GM18508 (cell line): ENCODE measurements at regions not wholly inside any gene's neighbourhood (a gene's known extent, or its start where the extent isn't known, plus 50 kb on each side); places are given as distances from the start of the nearest gene placed in this dataset.
"Not testable (repeated sequence)": the region's sequence is repeated elsewhere in the genome, so short reads cannot be mapped to it uniquely, and the experiment has no call there.

Experiments
- ATAC-seq: cut with Tn5 transposase; IDR thresholded peaks from one replicate; pipeline ENCODE4 v1.9.1; 2021; ENCODE audit warnings: moderate number of reproducible peaks; ENCODE audit not compliant: insufficient read depth, unreplicated experiment

DNA sequence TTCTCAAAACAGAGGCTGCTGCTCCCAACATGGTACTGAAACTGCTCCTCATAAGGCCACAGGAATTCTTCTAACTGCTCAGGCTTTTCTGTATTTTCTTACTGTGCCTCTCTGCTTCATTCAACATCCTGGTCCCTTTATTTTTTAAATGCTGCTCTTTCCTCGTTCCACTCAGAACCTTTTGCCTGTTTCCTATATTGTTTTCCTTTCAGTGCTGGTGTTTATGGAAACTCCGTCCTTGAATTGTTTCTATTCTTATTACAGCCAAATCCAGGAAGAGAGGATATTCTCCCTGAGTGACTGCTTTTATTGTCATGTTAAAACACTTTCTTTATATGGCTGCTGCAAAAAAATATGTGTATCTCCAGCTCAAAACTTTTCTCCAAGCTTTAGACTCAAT is 173.0 kb upstream of the E2F7 start:
- no peak for ATAC-seq

DNA sequence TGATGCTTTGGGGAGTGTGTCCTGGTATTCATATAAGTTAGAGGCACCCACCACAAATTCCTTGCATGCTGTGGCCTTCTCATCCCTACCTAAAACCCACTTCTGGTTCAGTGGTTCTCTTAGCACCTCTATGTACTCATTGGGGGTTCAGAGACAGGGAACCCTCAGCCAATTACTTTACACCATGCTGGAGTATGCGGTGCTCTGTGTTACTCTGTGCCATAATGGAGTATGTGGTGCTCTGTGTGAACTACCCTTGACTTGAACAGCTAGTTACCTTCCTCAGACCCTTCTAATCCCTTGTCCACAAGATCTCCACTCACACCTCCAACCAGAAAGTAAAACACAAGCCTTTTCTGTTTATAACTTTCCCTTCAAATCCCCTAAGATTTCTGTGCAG is 172.5 kb upstream of the E2F7 start:
- ATAC-seq = no peak

DNA sequence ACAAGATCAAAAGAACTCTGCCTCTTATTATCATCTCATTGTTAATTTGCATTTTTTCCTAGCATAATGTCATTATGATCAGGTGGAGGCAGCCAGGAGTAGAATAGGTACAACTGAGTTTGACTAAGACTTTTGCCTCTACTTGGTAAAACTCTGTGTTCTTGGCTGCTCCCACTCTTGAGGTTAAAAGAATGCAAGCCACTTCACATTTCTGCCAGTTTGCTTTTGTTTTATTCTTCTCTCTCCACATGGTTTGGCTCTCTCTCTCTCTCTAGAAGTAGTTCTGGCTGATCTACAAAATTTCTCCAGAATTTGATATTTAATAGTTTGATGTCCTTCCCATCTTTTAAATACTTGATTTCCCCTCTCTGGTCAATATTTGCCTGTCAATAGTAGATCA is 170.7 kb upstream of the E2F7 start:
- ATAC-seq = no peak

DNA sequence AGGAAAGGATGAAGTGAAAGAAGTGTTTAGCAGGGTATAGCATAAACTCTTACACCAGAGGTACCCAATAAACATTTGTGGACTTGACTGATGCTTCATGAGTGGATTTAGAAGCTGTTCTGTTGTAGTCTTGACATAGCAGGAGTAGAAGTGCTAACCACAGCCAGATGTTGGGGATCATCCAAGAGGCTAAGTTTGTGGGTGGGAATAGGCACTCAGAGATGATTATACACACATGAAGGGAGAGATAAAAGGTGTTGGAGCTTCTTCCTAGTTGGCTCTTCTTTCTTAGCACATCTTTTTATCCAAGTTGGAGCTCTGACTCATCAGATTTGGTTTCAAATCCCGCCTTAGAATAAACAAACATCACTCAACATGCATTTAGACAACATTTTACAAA is 166.7 kb upstream of the E2F7 start:
- ATAC-seq = no peak

DNA sequence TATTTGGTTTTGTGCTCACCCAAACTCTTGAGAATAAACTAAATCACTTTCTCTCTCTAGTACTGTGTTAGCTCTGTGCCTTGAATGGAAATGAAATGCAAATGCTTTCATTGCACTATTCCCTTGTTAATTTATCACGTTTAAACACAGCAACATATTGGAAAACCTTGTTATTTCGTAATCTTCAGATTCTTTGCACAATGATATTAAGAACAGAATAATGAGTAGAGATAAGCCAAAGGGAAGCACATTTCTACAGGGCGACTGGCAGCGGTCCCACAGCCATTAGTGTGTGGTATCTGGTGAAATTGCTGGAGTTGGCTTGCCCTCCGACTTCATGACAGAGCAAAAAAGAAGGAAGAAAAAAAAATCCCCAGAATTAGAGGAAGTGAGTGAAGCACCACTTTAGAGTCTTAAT is 166.1 kb upstream of the E2F7 start:
- no peak for ATAC-seq

DNA sequence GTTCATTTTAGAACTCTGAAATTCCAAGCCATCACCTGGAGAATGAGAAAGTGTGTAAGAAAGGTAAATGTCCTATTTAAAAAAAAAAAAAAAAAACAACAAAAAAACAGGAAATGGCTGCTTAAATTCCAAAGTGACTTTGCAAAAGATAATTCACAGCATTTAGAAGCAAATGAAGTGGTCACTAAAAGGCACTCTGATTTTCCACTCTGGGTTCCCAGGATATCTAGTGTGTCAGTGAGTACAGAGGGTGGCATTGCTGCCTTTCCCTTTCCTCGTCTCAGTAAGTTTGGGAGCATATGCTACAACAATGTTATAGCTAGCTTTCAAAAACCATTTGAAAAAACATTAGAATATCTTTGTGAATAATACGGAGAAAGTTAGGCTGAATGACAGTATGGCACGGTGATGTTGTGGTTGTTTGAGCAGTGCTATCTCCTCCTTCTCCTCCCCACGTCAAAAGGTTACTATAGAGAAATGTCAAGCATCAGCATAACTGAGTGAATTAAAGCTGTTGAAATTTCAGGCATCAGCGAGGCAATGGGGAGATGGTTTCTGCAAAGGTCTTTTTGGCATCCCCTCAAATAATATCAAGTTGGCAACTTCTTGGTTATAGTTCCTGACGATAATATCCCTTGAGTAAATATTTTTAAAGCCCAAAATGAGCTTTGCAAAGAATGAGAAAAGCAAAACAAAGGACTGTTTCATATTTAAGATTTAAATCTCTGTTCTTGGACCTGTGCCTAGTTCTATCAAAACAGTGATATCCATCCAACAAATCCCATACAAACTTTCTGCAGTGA is 164.5 kb upstream of the E2F7 start:
- no peak for ATAC-seq

DNA sequence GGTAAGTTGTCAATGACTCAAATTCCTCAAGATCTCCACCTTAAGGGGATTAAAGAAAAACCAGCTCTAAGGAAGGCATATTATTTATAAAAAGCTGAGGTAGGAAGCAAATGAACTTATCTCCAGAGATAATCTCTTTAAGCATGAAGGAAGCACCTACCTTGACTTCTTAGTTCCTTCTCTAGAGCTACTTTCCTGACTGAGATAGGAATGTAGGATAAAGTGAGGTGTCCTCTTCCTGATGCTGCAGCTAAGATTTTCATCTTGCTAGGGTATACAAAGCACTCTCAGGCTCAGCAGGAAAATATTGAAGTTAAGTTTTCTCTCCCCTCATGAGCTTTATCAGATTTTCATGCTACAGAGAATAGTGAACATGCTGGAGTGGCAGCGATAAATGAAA is 163.0 kb upstream of the E2F7 start:
- ATAC-seq = no peak

DNA sequence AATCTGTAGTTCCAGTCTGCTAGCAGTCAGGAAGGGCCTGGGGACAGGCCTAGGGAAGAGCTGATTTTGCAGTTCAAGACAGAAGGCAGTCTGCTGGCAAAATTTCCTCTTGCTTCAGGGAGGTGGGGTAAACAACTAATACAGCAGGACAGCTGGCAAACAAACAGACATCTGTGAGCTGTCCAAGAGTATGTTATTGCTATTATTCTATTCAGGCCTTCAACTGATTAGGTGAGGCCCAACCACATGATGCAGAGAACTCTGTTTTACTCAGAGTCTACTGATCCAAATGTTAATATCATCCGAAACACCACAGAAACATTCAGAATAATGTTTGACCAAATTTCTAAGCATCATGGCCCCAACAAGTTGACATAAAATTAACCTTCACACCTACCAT is 161.0 kb upstream of the E2F7 start:
- no peak for ATAC-seq

DNA sequence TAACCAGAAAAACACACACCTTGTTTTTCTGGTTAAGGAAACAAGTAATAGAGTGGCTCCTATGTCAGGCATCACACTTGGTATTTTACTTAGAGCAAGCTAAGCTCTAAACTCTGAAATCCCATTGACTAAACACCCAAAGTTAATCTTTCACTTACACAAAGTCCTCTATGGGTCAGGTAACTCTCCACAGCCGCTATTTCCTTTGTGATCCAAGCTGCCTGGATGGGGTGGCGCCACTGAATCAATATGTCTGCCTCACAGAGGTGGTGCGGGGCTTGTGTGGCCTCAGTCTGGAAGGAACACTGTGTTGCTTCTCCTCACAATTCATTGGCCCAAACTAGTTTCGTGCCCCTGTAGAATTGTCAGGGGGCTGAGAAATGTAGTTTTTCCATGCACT is 160.0 kb upstream of the E2F7 start:
- ATAC-seq = no peak

DNA sequence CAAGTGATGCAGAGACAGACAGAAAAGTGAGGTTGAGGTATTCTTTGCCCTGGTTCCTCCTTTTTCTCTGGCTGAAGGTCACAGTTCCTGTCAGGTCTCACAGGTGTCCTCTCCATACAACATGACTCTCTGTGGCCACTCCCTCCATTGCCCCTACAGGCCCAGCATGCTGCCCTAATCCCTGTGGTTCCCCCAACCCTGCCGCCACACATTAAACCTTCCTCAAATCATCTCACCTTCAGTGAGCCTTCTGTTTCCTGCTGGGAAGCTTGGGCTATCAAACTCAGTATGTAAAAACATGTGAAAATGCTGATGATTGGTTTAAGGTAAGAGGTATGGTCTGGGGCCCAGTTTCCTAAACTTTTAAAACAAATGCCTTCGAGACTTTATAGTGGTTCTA is 159.0 kb upstream of the E2F7 start:
- no peak for ATAC-seq

DNA sequence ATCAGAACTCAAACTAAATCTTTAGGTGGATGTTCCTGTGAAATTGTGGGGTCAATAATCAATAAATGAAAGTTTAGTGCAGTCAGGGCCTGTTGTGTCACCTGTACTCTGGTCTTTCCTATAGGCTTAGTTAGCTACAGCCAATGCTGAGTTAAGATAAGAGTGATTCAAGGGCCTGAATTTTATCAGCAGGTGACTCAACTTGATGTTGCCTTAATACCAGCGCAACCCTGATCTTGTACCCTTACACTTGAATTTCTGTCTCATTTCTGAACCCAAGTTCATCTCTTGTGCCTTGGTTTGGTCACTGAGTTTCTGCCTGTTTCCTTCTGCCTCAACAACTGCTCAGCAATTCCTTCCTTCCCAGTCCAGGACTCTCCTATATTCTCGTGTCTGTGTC is 157.0 kb upstream of the E2F7 start:
- ATAC-seq = no peak

DNA sequence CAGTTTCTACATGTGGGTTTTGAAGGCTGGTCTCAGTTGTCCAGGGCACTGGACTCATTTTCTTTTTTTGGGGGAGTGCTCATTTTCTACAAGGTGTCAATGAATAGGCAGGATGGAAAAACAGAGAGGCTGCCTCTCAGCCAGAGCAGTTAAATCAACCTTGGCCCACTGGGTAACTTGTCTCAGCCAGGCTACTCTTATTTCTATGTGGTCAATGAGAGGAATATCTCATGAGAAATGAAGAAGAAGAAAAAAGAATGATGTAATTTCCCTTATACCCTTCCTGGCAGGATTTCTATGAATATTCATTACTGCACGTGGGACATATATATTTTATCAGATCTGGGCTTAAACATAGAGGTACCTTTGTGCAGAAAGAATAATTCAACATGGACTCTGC is 155.2 kb upstream of the E2F7 start:
- no peak for ATAC-seq

DNA sequence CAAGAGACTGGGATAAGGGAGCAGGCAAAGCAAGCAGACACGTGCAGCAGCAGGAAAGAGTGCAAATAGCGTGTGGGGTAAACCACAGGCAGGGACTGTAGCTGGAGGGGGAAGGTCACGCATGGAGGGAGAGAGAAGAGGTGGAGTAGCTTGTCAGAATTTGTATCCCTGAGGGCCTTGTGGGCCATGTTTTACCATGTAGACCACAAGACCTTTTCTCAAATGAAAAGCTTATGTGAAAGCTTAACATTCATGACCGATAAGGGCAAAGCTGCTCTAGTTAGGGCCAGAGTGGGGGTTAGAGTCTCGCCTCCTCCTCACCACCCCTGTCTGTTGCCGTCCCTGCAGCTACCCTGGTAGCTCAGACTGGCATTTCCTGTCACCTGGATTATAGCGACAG is 152.9 kb upstream of the E2F7 start:
- ATAC-seq = no peak

DNA sequence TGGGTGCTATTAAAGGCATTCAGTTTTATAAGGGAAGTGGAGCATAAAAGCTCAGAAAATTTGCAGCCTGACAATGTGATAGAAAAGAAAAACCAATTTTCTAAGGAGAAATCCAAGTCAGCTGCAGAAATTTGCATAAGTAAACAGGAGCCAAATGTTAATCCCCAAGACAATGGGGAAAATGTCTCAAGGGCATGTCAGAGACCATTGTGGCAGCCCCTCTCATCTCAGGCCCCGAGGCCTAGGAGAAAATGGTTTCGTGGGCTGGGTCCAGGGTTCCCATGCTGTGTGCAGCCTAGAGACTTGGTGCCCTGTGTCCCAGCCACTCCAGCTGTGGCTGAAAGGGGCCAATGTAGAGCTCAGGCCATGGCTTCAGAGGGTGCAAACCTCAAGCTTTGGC is 150.8 kb upstream of the E2F7 start:
- ATAC-seq = not testable (repeated sequence)

DNA sequence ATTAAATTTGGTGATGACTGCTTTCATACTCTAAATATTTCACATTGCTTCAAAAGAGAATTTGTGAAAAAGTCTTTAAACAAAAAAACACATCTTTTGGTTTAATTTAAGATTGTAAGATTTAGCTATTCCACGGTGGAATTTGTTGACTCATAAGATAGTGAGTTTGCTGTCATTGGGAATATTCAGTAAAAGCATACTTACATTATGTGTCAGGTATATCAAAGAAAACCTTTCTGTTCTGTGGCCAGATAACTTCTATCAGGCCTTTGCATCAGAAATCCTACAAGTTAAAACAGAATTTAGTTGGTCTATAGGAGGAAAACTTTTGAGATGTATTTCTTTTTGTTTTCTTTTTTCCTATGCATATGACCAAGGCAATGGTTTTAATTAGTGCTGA is 148.8 kb upstream of the E2F7 start:
- ATAC-seq = no peak

DNA sequence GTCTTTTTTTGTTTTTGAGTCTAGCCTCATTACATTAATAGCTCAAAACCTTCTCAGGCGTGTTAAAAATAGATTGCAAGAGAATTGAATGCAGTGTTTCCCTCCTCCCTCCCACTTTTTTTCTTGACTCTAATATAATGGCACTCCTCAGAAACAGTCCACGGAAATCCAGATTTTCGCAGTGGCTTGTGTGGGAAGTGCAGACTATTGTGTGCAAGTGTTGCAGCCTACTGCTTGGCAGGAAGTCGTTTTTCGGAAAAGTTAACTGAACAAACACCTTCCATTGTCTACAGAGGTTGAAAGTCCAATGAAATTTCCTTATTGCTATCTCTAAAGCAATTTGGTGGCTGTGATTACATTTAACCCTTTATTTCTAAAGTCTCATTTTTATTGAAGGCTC is 147.9 kb upstream of the E2F7 start:
- no peak for ATAC-seq

DNA sequence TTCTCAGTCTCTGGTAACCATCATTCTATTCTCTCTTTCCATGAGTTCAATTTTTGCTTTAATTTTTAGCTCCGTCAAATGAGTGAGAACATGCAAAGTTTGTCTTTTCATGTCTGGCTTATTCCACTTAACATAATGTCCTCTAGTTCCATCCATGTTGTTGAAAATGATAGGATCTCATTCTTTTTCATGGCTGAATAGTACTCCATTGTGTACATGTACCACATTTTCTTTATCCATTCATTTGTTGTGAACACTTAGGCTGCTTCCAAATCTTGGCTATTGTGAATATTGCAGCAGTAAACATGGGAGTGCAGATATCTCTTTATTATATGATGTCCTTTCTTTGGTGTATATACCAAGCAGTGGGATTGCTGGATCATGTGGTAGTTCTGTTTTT is 145.4 kb upstream of the E2F7 start:
- no peak for ATAC-seq

DNA sequence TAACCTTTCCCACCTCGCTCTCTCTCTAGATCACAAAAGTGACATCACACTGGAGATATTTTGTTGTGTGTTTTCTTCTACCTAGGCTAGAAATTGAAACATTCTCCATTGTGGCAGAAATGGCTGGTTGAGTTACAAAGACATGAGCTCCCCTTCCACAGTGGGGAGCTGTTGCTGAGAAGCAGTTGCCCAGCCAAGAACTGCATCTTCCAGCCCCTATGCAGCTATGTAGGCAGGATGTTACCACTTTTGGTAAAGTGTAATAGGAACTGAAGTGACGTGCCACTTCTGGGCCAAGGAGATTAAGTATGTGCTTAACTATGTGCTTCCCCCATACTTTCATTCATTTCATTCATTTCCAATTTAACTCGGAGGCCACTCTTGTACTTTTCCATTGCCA is 138.7 kb upstream of the E2F7 start:
- ATAC-seq = no peak

DNA sequence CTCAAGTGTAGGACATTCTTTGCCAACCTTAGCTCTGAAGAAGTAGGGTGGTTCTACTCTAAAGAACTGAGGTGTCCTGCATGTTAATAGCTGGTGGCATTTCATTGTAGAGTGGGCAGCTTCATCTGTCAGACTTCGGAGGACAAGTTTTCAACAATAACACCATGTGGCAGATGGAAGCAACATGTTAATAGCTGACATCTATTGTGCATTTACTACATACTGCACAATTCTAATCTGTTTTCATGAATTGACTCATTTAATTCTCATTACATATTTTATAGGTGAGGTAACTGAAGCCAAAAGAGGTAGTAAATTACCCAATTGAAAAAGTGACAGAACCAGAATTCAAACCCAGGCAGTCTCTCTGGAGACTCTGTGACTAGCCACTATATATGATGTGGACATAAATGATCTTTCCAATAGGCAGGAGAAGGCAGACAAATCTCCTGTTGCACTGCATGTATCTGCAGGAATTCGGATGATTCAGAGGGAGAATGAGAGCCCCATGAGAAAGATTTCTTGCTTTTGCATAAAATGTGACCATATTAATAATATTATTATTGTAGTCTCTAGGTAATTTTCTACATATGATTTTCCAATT is 137.2 kb upstream of the E2F7 start:
- ATAC-seq = no peak

DNA sequence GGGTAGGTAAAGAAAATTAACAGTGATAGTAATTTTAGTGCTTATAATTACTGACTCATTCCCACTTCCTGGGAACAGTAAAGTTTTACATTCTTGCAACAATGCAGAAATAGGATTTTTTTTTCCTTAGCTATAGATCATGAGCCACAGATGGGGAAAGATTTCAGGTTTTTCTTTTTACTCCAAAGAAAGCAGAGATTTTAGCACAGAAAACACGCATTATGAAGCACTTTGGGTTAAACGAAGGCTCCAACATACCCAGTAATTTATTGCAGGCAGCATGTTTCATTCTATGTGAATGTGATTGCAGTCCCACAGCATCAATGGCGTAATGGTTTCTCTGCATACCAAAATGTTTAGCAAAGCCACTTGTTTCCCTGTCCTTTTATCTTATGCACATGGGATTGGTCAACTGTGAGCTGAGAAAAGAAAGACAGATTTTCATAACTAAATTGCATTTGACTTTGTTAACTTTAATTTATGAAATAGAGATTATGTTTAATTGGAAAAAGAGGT is 124.6 kb upstream of the E2F7 start:
- no peak for ATAC-seq

DNA sequence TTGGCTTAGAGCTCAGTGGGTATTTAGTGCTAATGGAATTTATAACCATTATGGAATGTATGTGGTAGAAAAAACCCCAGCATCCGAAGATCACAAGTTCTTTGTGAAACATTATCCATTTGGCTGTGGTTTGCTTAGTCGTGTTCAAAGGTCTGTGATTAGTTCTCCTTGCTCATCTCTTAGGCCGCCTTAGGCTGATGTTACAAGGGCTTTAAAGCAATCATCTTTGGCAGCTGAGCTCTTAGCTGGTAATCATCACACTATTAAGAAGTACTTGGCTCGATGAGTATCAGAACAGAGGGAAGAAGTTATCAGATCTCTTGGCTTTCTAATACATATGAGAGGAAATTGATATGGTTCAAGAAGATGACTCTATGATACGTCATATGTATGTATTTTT is 124.1 kb upstream of the E2F7 start:
- ATAC-seq = no peak

DNA sequence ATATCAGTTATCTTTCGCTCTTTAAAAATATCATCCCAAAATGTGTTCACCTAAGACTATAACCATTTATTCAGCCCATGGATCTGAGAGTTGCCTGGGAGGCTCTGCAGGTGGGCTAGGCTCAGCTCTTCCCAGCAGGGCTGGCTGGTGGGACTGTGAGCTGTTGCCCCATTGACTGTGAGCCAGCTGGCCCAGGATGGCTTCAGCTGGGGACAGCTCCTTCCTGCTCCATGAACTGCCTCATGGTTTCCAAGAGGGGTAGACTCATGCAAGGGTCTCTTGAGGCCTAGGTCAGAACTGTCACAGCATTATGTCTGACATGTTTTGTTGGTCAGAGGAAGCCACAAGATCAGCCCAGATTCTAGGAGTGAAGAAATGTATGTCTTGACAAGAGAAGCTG is 114.1 kb upstream of the E2F7 start:
- no peak for ATAC-seq
